Thyroid gland (tissue), 4 donors: ENCODE measurements at regions not wholly inside any gene's neighbourhood (a gene's known extent, or its start where the extent isn't known, plus 50 kb on each side); places are given as distances from the start of the nearest gene placed in this dataset.

Experiments used
- POLR2A ChIP-seq, 2 donors: fragments of 450-650 bp; IDR thresholded peaks; one replicate each; pipeline ENCODE4 v1.6.1; 2017; ENCODE audit warnings: antibody characterized with exemption in 2 of 2, mild to moderate bottlenecking in 2 of 2, moderate library complexity in 1 of 2
- TF ChIP-seq, protein P1 (sequence below), 6 experiments: fragments of 200-600 bp in 3 of 6; fragments of 450-650 bp in 3 of 6; sonication (generic) in 3 of 6; IDR thresholded peaks; one replicate each; pipeline ENCODE4 v1.5.1; 2016 to 2019; ENCODE audit warnings: antibody characterized with exemption in 6 of 6, mild to moderate bottlenecking in 2 of 6, inconsistent platforms in 1 of 6, moderate library complexity in 1 of 6

DNA sequence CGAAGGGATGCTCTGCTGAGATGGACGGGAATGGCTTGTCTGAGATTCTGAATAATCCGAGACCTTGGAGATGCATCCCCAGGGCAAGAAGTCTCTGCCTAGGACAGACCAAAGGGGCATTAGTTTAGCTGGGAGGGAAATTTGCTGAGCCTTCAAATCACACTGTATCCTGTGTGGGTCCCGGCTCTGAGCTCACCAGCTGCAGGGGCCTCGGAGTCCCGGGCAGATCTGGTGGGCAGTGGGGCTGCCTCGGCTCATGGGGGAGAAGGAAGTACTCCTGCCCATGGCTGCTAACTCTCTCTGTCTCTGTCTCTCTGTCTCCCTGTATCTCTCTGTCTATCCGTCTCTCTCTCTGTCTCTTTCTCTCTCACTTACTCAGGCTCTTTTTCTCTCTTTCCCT lies 522.4 kb downstream of the TBC1D22A start:
- TF ChIP-seq, protein P1, sequence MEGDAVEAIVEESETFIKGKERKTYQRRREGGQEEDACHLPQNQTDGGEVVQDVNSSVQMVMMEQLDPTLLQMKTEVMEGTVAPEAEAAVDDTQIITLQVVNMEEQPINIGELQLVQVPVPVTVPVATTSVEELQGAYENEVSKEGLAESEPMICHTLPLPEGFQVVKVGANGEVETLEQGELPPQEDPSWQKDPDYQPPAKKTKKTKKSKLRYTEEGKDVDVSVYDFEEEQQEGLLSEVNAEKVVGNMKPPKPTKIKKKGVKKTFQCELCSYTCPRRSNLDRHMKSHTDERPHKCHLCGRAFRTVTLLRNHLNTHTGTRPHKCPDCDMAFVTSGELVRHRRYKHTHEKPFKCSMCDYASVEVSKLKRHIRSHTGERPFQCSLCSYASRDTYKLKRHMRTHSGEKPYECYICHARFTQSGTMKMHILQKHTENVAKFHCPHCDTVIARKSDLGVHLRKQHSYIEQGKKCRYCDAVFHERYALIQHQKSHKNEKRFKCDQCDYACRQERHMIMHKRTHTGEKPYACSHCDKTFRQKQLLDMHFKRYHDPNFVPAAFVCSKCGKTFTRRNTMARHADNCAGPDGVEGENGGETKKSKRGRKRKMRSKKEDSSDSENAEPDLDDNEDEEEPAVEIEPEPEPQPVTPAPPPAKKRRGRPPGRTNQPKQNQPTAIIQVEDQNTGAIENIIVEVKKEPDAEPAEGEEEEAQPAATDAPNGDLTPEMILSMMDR (IDR thresholded peaks at IDR 0.05): no peak
- TF ChIP-seq POLR2A (IDR thresholded peaks at IDR 0.05): no peak
